GM12878 (cell line): ENCODE measurements at regions not wholly inside any gene's neighbourhood (a gene's known extent, or its start where the extent isn't known, plus 50 kb on each side); places are given as distances from the start of the nearest gene placed in this dataset.

Source experiments
- EGR1 ChIP-seq, 2 experiments: IDR thresholded peaks; 1 replicate in 1 of 2; 2 replicates in 1 of 2; pipeline ENCODE4 v1.6.1; 2011 to 2012; ENCODE audit warnings: low read depth in 2 of 2, low read length in 2 of 2, borderline replicate concordance in 1 of 2, mild to moderate bottlenecking in 1 of 2, moderate library complexity in 1 of 2
- ESRRA ChIP-seq: IDR thresholded peaks from 2 replicates; pipeline ENCODE4 v1.6.1; 2012; ENCODE audit warnings: mild to moderate bottlenecking, low read length, improper control_type of control experiment
- HDAC2 ChIP-seq: fragments of 200-600 bp; sonication (generic); IDR thresholded peaks from 2 replicates; pipeline ENCODE4 v1.6.1; 2017
- HDGF ChIP-seq: fragments of 450-650 bp; IDR thresholded peaks from 2 replicates; pipeline ENCODE4 v1.6.1; 2016; ENCODE audit warnings: antibody characterized with exemption
- MXI1 ChIP-seq: fragments of 150-350 bp; IDR thresholded peaks from 2 replicates; pipeline ENCODE4 v1.6.1; 2011; ENCODE audit warnings: low read depth, mild to moderate bottlenecking, inconsistent platforms, low read length, improper control_type of control experiment
- PAX8 ChIP-seq: fragments of 450-650 bp; IDR thresholded peaks from 2 replicates; pipeline ENCODE4 v1.6.1; 2017; ENCODE audit warnings: mild to moderate bottlenecking, moderate library complexity
- POU2F2 ChIP-seq: IDR thresholded peaks from 3 replicates; pipeline ENCODE4 v1.6.1; 2011; ENCODE audit warnings: low read depth, mild to moderate bottlenecking, low read length, borderline replicate concordance
- SUPT20H ChIP-seq: IDR thresholded peaks from 2 replicates; pipeline ENCODE4 v1.6.1; 2011; ENCODE audit warnings: low read depth, mild to moderate bottlenecking, low read length, moderate library complexity, borderline replicate concordance; ENCODE audit not compliant: control insufficient read depth
- TAF1 ChIP-seq: IDR thresholded peaks from 2 replicates; pipeline ENCODE4 v1.6.1; 2011; ENCODE audit warnings: mild to moderate bottlenecking, low read depth, low read length, borderline replicate concordance
- WRNIP1 ChIP-seq: IDR thresholded peaks from 2 replicates; pipeline ENCODE4 v1.6.1; 2011; ENCODE audit warnings: low read depth, low read length, improper control_type of control experiment, borderline replicate concordance
- TF ChIP-seq, protein P1 (sequence below): IDR thresholded peaks from 2 replicates; pipeline ENCODE4 v1.6.1; 2011; ENCODE audit warnings: mild to moderate bottlenecking, low read depth, low read length, moderate library complexity; ENCODE audit not compliant: insufficient replicate concordance
- TF ChIP-seq, protein P2 (sequence below): fragments of 450-650 bp; IDR thresholded peaks from 2 replicates; pipeline ENCODE4 v1.6.1; 2016; ENCODE audit warnings: mild to moderate bottlenecking, moderate library complexity, borderline replicate concordance
- TF ChIP-seq, protein P3 (sequence below): IDR thresholded peaks from 2 replicates; pipeline ENCODE4 v1.6.1; 2011; ENCODE audit warnings: borderline replicate concordance, low read depth, mild to moderate bottlenecking, moderate library complexity, mixed read lengths, low read length; ENCODE audit not compliant: insufficient read depth; ENCODE audit errors: extremely low read length
- TF ChIP-seq, protein P4 (sequence below): IDR thresholded peaks from 2 replicates; pipeline ENCODE4 v1.6.1; 2012; ENCODE audit warnings: improper control_type of control experiment, low read depth, low read length; ENCODE audit not compliant: insufficient replicate concordance

DNA sequence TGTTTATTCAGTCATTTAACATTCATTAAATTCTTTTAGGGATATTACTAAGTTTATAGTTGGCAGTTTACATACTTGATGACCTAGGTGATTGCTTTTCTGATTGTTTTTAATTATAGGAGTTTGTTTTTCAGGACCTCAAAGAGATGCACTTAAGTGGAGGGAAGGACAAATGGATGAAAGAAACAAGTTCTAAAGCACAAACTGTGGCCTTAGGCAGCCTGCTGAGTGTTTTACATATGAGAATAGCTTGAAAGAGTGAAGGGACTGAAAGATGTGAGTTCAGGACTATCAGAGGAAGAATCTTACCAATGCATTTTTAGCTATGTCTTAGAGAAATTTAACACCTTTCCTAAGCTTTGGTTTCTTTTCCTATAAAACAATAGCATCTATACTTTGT lies 402.6 kb downstream of the KLF12 start (continued):
- no peak for TF ChIP-seq POU2F2
- TF ChIP-seq, protein P1, sequence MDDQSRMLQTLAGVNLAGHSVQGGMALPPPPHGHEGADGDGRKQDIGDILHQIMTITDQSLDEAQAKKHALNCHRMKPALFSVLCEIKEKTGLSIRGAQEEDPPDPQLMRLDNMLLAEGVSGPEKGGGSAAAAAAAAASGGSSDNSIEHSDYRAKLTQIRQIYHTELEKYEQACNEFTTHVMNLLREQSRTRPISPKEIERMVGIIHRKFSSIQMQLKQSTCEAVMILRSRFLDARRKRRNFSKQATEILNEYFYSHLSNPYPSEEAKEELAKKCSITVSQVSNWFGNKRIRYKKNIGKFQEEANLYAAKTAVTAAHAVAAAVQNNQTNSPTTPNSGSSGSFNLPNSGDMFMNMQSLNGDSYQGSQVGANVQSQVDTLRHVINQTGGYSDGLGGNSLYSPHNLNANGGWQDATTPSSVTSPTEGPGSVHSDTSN, result no peak
- no peak for TF ChIP-seq MXI1
- TF ChIP-seq, protein P2, sequence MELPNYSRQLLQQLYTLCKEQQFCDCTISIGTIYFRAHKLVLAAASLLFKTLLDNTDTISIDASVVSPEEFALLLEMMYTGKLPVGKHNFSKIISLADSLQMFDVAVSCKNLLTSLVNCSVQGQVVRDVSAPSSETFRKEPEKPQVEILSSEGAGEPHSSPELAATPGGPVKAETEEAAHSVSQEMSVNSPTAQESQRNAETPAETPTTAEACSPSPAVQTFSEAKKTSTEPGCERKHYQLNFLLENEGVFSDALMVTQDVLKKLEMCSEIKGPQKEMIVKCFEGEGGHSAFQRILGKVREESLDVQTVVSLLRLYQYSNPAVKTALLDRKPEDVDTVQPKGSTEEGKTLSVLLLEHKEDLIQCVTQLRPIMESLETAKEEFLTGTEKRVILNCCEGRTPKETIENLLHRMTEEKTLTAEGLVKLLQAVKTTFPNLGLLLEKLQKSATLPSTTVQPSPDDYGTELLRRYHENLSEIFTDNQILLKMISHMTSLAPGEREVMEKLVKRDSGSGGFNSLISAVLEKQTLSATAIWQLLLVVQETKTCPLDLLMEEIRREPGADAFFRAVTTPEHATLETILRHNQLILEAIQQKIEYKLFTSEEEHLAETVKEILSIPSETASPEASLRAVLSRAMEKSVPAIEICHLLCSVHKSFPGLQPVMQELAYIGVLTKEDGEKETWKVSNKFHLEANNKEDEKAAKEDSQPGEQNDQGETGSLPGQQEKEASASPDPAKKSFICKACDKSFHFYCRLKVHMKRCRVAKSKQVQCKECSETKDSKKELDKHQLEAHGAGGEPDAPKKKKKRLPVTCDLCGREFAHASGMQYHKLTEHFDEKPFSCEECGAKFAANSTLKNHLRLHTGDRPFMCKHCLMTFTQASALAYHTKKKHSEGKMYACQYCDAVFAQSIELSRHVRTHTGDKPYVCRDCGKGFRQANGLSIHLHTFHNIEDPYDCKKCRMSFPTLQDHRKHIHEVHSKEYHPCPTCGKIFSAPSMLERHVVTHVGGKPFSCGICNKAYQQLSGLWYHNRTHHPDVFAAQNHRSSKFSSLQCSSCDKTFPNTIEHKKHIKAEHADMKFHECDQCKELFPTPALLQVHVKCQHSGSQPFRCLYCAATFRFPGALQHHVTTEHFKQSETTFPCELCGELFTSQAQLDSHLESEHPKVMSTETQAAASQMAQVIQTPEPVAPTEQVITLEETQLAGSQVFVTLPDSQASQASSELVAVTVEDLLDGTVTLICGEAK, result no peak
- no peak for TF ChIP-seq ESRRA
- TF ChIP-seq, protein P3, sequence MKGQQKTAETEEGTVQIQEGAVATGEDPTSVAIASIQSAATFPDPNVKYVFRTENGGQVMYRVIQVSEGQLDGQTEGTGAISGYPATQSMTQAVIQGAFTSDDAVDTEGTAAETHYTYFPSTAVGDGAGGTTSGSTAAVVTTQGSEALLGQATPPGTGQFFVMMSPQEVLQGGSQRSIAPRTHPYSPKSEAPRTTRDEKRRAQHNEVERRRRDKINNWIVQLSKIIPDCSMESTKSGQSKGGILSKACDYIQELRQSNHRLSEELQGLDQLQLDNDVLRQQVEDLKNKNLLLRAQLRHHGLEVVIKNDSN, result no peak
- no peak for TF ChIP-seq HDGF
- TF ChIP-seq TAF1, result no peak
- no peak for TF ChIP-seq WRNIP1
- TF ChIP-seq SUPT20H, result no peak
- TF ChIP-seq HDAC2, result no peak
- TF ChIP-seq, protein P4, sequence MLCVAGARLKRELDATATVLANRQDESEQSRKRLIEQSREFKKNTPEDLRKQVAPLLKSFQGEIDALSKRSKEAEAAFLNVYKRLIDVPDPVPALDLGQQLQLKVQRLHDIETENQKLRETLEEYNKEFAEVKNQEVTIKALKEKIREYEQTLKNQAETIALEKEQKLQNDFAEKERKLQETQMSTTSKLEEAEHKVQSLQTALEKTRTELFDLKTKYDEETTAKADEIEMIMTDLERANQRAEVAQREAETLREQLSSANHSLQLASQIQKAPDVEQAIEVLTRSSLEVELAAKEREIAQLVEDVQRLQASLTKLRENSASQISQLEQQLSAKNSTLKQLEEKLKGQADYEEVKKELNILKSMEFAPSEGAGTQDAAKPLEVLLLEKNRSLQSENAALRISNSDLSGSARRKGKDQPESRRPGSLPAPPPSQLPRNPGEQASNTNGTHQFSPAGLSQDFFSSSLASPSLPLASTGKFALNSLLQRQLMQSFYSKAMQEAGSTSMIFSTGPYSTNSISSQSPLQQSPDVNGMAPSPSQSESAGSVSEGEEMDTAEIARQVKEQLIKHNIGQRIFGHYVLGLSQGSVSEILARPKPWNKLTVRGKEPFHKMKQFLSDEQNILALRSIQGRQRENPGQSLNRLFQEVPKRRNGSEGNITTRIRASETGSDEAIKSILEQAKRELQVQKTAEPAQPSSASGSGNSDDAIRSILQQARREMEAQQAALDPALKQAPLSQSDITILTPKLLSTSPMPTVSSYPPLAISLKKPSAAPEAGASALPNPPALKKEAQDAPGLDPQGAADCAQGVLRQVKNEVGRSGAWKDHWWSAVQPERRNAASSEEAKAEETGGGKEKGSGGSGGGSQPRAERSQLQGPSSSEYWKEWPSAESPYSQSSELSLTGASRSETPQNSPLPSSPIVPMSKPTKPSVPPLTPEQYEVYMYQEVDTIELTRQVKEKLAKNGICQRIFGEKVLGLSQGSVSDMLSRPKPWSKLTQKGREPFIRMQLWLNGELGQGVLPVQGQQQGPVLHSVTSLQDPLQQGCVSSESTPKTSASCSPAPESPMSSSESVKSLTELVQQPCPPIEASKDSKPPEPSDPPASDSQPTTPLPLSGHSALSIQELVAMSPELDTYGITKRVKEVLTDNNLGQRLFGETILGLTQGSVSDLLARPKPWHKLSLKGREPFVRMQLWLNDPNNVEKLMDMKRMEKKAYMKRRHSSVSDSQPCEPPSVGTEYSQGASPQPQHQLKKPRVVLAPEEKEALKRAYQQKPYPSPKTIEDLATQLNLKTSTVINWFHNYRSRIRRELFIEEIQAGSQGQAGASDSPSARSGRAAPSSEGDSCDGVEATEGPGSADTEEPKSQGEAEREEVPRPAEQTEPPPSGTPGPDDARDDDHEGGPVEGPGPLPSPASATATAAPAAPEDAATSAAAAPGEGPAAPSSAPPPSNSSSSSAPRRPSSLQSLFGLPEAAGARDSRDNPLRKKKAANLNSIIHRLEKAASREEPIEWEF, result no peak
- no peak for TF ChIP-seq PAX8
- TF ChIP-seq EGR1 (IDR thresholded peaks at IDR 0.05; ENCODE audit: borderline replicate concordance in 1 of 2, low read depth in 2 of 2, low read length in 2 of 2), result no peak
- TF ChIP-seq, all 136 proteins: peak for 0
